ENCODE measurements at regions not wholly inside any gene's neighbourhood (a gene's known extent, or its start where the extent isn't known, plus 50 kb on each side); places are given as distances from the start of the nearest gene placed in this dataset.

- no peak for DNase-seq (ENCODE audit: low read depth)
Measured at GRCh38 chr5:29950416-29951145, 1242.9 kb upstream of the CDH6 start.

DNA sequence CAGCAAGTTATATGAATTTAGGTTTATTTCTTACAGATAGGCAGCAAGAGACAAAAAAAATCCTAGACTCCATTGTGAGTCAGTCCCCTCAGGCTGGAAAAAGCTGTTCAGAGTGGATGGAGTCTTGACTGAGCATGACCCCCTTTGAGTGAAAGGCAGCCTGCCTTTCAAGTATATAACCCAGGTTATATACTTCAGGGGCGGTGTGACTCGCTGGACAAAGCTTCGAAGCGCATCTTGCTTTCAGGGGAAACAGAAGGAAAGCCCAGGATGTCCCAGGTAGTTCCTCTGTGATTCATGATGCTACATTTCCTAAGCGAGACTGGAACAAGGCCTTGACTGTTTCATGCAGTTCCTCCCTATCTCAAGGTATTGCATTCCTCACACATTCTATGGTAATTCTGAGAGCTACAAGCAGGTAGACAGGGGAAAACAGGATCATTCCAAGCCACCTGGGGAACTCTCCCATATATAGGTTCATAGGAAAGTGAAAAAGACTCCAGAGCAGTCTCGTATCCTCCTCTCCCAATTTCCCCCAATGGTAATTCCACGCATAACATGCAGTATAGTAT is 1244.1 kb upstream of the CDH6 start:
- DNase-seq (ENCODE audit: low read depth) = no peak

DNA sequence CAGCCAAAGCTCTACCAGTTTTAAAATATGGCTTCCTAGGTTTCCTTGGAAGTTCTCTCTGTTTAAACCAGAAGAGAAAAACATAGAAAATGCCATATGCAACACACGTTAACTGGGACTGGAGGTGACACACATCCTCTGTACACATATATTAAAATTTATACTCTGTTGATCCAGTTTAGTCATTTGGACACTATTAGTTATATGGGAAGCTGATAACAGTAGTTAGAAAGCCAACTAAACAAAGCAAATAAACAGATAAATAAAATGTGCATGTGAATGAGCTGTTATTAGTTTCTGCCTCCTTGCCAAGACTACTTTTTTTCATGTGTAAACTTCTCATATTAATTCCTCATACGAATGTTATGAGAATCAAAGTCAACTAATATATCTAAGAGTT is 1249.2 kb upstream of the CDH6 start:
- DNase-seq (ENCODE audit: low read depth) = no peak

DNA sequence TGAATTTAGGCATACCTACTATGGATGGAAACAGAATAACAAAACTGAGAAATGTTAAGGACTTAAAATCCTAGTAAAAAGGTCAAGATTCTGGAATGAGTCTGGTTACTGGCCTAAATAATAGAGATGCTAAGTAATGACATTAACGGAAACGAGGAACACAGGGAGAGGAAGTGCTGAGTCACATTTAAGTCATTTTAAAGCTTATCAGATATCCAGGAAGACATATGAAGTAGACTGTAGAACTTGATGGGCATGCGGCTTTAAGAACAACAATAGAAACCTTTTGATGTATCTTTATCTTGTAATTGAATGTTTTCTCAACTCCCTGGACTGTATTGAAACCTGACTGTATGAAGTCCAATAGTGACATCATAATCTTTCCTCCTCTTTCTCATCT is 1251.4 kb upstream of the CDH6 start:
- DNase-seq (ENCODE audit: low read depth) = no peak

DNA sequence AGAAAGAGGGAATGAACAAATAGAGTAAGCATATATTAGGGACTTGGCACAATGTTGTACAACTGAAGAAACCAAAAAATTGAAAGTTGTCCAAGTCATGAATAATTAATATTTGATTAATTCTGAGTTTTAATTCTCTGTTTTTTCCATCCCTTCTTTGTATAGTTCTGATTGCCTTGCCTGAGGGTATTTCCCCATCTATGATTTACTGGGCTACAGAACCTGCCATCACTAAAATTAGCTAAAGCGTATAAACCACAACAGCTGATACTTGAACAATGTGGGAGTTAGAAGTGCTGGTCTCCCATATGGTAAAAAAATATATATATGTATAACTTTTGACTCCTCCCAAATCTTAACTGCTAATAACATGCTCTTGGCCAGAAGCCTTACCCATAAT is 1253.5 kb upstream of the CDH6 start:
- DNase-seq (ENCODE audit: low read depth) = no peak

- DNase-seq (ENCODE audit: low read depth) = no peak
Measured at GRCh38 chr5:29935371-29935770, 1258.1 kb upstream of the CDH6 start.

GRCh38 chr5:29930316-29930715 is 1263.2 kb upstream of the CDH6 start:
- no peak for DNase-seq (ENCODE audit: low read depth)

DNA sequence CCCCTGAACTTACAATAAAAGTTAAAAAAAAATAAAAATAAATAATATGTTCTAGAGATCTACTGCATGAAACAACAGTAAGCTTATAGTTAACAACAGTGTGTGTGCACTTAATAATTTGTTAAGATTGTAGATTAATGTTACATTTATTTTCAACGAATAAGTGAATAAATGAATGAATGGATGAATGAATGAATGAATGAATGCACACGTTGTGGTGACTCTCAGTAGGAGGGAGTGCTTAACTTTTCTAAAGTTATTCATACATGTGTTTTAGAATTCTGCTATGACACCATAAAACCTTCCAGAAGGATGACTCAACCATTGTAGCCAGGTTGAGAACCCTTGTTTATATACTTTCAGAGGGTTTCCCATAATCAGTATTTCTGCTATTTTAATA is 1269.4 kb upstream of the CDH6 start:
- DNase-seq (ENCODE audit: low read depth) = no peak

- no peak for DNase-seq (ENCODE audit: low read depth)
Measured at GRCh38 chr5:29905626-29906353, 1287.7 kb upstream of the CDH6 start.

DNA sequence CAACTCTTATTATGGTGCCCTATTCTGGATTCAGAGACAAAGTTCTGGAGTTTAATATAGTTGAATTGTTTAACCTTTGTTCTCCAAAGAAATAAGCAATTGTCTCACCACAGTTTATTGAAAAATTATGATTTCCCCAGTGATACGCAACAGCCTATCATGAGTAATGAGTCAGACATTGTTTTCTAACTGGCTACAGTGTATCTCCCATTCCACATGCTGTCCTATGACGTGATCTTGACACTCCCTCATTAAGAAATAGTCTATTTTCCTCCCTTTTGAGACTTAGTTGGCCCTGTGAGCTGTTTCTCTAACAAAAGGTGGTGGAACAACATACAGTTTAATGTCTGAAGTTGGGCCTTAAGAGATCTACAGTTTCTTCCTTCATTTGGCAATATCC is 1290.6 kb upstream of the CDH6 start:
- no peak for DNase-seq (ENCODE audit: low read depth)

DNA sequence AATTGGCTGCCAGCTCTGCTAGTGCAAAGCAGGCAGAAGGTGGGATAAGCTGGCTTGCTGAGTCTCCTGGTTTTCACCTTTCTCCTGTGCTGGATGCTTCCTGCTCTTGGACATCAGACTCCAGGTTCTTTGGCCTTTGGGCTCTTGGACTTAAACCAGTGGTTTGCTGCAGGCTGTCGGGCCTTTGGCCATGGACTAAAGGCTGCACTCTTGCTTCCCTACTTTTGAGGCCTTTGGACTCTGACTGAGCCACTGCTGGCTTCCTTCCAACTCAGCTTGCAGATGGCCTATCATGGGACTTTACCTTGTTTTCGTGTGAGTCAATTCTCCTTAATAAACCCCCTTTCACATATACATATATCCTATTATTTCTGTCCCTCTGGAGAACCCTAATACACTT is 1293.9 kb upstream of the CDH6 start:
- no peak for DNase-seq (ENCODE audit: low read depth)

GRCh38 chr5:29897916-29898315 is 1295.6 kb upstream of the CDH6 start:
- no peak for DNase-seq (ENCODE audit: low read depth)

DNA sequence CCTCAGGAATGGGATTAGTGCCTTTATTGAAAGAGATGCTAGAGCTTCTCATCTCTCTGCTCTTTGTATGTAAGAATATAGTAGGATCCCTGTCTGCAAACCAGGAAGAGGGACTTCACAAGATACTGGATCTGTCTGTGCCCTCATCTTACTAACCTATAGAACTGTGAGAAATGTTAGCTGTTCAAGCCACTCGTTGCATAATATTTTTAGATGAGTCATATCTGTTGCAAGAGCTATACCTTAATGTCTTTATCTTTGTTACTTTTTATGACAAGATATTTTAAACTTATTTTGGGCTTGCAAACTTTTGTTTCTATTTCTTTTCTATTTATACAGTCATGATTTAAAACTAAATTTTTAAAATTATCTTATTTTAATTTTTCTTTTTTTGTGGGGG is 1296.8 kb upstream of the CDH6 start:
- DNase-seq (ENCODE audit: low read depth) = no peak

DNA sequence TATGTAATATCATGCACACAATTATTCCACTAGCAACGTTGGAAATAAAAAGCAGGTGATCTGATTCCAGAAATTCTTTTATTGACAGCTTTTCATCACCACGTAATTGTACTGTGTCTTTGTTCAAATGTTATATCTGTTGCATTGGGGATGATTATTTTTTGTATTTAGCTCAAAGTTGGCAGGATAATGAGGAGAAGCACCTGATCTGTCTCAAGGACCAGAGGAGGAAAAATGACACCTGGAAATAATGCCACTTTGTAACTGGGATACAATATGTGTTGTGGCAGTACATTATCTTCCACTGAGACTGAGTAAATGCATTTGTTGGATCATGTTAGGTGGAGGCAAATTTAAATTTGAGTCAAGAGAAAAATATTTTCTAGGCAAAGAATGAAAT is 1298.8 kb upstream of the CDH6 start:
- no peak for DNase-seq (ENCODE audit: low read depth)

DNA sequence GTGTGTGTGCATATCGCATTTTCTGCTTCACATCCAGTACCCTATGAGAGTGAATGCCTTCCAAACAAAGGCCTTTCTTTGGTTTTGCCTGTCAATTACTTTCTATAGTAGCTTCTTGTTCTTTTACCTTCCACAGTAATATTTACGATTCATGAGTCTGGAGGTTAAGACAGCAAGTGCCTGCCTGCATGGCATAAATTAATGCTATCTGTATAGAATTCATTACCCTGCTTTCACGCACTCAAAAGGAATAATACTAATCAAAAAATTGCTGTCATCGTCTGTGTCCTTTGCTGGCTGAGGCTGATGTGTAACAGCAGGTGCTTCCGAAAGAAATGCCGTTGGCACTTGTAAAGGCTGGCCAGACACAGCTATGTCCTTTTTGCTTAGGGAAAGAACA is 1304.4 kb upstream of the CDH6 start:
- DNase-seq (ENCODE audit: low read depth) = no peak

- DNase-seq (ENCODE audit: low read depth) = no peak
Measured at GRCh38 chr5:29885595-29885994, 1307.9 kb upstream of the CDH6 start.

GRCh38 chr5:29882036-29882435 is 1311.5 kb upstream of the CDH6 start:
- DNase-seq (ENCODE audit: low read depth) = no peak

GRCh38 chr5:29879401-29879800 is 1314.1 kb upstream of the CDH6 start:
- no peak for DNase-seq (ENCODE audit: low read depth)

DNA sequence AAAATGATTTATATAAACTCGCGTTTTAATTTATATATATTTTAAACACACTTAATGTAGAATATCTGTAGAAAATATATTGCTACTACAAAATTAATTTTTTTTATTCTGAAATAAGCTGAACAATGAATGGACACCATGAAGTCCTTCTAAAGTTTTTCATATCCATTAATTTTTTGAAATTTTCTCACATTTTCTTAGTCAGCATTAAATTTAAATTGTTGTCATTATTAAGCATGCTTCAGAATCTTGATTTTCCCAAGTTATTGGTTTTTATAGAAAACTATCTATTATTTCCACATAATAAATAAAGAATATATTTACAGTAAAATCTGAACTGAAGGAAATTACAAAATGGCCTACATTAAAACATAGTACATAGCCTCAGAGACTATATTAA is 1314.9 kb upstream of the CDH6 start:
- DNase-seq (ENCODE audit: low read depth) = no peak

DNA sequence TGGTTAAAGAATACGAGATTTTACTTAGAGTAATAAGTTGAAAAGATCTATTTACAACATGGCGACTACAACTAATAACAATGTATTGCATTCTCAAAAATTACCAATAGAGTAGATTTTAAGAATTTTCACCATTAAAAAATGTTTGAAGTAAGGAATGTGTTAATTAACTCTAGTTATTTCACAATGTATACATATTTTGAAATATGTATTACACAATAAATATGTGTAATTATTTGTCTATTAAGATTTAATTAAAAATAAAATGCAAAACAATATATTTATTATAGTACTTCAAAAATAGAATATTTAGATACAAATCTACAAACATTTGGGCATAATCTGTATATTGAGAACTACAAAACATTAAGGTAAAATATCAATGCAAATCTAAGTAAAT is 1326.3 kb upstream of the CDH6 start:
- DNase-seq (ENCODE audit: low read depth) = no peak

DNA sequence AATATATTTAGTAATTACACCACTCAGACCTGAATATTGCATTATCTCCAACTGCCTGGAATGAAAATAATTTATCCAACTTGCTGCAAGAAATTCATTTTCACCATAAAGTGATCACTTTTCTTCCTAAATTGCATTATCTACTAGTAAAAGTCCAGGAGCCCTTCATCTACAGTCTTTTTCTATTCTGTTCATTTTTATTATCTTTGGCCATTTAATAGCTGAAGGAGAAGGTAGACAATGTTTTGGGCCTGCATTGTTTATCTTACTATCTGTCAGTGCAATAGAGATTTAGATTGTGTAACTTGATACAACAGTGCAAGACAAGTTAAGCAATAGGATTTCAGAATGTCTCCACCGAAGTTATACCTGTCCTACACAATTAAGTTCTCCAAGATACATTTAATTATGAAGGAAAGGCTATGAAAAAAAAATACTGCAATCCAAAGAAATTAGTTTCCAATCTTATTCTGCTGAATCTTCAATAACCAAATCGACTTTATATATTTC is 1339.7 kb upstream of the CDH6 start:
- no peak for DNase-seq (ENCODE audit: low read depth)

DNA sequence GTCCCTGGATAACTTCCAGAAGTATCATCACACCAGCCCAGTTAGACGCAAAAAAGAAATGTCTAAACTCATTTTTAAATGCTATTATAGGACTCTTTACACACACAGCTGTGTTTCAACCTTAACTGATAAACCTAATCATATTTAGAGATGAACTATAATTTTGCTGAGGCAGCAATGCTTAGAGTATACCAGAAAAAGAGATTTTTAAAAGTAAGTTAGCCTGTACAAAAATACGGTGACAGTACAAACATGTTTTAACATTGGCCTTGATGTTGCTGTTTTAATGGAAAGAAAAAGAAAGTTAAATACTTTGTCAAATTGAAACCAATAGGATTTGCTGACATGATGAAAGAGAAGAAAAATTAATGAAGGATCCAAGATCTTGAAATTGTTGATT is 1341.2 kb upstream of the CDH6 start:
- no peak for DNase-seq (ENCODE audit: low read depth)

- DNase-seq (ENCODE audit: low read depth) = no peak
Measured at GRCh38 chr5:29845206-29845605, 1348.3 kb upstream of the CDH6 start.

All from GM04503 (cell line).